ENCODE measurements at regions not wholly inside any gene's neighbourhood (a gene's known extent, or its start where the extent isn't known, plus 50 kb on each side); places are given as distances from the start of the nearest gene placed in this dataset.

GRCh38 chr5:62771341-62771740 lies 192.7 kb downstream of the LRRC70 start:
- no peak for TF ChIP-seq CTCF (conservative IDR thresholded peaks at IDR 0.05; ENCODE audit: low read depth, low read length)
- TF ChIP-seq USF2 (IDR thresholded peaks at IDR 0.05; ENCODE audit: low read depth, low read length): no peak
- no peak for TF ChIP-seq CHD1 (IDR thresholded peaks at IDR 0.05; ENCODE audit: low read depth, low read length)
- TF ChIP-seq RCOR1 (IDR thresholded peaks at IDR 0.05; ENCODE audit: insufficient replicate concordance, low read length): no peak
- no peak for TF ChIP-seq POLR2A (IDR thresholded peaks at IDR 0.05; ENCODE audit: low read depth, low read length)
- TF ChIP-seq FOS (IDR thresholded peaks at IDR 0.05; ENCODE audit: low read depth, low read length): no peak
- no peak for TF ChIP-seq BHLHE40 (IDR thresholded peaks at IDR 0.05; ENCODE audit: low read depth, low read length)
- no peak for TF ChIP-seq MXI1 (IDR thresholded peaks at IDR 0.05; ENCODE audit: borderline replicate concordance, low read depth, low read length)
- no peak for TF ChIP-seq SMC3 (IDR thresholded peaks at IDR 0.05; ENCODE audit: low read depth, low read length)
- no peak for TF ChIP-seq MAZ (IDR thresholded peaks at IDR 0.05; ENCODE audit: borderline replicate concordance, low read depth, low read length)
- no peak for TF ChIP-seq MAFK (IDR thresholded peaks at IDR 0.05; ENCODE audit: low read depth, low read length)
- no peak for TF ChIP-seq RFX5 (IDR thresholded peaks at IDR 0.05; ENCODE audit: low read depth, low read length)
- TF ChIP-seq RAD21 (IDR thresholded peaks at IDR 0.05; ENCODE audit: low read length): no peak

Measured in IMR-90 (cell line).